ENCODE measurements at regions not wholly inside any gene's neighbourhood (a gene's known extent, or its start where the extent isn't known, plus 50 kb on each side); places are given as distances from the start of the nearest gene placed in this dataset.

DNA sequence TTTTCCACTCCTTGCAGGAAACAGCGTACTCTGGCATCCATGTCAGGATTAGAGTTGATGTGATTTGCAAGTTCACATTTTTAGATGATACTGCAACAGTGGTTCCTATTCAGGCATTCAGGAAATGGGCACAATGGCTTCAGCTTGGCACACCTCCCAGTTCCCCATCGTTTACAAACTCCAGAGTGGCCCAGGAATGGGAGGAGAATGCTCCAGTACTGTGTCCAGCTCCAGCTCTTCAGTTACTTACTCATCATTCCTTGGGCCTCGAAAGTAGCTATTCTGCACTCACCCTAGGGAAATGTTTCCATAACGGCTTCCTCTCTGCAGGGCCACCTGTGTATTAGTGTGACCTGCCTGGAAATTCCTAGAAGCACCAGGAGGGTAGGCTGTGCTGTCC lies 239.7 kb upstream of the RGS6 start:
- DNase-seq = no peak

GRCh38 chr14:71693381-71693780 lies 238.8 kb upstream of the RGS6 start:
- DNase-seq = no peak

- peak; percentile 73 for DNase-seq
Observed at GRCh38 chr14:71694591-71695530, 237.4 kb upstream of the RGS6 start.

DNA sequence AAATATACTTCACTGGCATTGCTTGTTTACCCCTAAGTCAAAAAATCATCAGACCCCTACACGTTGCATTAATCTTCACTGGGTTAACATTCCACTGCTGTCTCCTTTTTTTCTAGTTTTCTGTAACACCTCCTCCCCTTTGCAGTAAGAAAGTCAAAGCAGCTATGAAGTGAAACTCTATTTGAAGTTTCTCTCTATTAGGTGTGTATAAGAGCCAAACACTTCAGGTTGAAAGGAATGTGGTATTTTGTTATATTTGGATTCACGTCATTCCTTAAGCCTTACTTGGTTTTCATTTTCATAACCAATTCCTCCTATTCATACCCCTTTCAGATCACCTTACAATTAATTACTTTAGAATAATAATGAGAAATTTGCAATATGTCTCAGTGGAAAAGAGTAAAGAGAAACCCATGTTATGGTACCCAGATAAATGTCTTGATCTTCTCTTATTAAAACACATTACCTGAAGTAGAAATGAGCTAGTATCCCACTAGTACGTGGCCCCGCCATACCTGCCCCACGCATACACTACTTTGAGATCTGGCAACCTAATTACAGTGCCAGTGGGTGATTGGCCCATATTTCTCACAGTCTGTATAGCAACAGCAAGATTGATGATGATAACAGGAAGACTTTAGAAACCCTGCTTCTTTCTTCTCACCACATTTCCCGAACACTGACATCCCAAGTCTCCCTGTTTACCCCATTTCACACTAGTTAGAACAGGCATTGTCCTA lies 236.4 kb upstream of the RGS6 start:
- no peak for DNase-seq

GRCh38 chr14:71698027-71698426 lies 234.2 kb upstream of the RGS6 start:
- DNase-seq = no peak

DNA sequence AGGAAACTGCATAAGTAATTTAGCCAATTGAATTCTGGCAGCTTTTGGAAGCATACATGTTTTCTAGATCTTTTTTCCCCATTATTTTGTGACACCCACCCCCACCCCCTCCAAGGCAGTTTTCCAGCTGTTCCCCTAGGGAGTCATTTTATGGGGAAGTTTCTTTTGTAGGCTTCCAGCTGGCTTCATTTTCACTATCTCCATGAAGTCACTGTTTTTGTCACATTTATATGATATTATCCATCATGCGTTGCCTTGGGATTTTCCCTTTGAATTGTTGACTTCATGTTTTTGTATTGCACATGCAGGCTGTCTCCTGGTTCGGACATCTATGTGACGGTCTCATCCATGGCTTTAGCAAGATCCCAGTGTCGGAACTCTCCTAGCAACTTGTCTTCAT lies 233.6 kb upstream of the RGS6 start:
- DNase-seq = no peak

DNA sequence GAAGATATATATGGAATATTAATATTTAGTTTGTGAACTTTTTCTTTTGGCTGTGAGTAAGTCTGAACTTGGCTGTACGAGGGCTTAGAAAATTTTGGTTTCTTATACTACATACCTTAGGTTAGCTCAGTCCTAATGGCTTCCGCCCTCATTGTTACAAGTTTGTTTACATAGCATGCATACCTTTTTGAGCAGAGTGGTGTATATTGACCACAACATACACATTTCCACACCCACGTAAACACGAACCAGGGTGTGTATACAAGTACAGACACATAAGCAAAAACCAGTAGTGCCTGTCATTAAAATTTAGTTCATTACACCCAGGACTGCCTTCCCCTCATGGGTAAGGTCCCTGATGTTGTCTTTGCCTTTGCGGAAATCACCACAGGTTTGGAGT lies 230.2 kb upstream of the RGS6 start:
- peak; percentile 57 for DNase-seq

GRCh38 chr14:71702786-71703185 lies 229.4 kb upstream of the RGS6 start:
- no peak for DNase-seq

- DNase-seq = no peak
Observed at GRCh38 chr14:71703477-71703876, 228.8 kb upstream of the RGS6 start.

- DNase-seq = no peak
Observed at GRCh38 chr14:71704210-71704609, 228.0 kb upstream of the RGS6 start.

DNA sequence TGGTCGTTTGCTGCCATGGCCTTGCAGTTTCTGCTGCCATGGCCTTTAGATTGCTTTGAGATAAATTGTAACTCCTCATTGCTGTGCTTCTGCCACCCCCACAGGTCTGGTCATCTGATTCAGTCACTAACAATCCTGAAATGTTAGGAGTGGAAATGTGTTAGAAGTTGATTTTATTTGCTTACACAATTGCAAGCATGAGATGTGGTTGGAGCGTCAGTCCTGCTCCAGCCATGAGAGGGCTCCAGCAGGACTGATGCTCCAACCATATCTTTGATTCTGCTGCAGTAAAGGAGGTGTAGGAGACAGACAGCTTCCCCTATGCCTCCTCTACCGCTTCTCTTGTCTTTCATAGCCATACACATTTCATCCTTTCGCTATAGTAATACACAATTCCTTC lies 226.8 kb upstream of the RGS6 start:
- no peak for DNase-seq

- DNase-seq = no peak
Observed at GRCh38 chr14:71709076-71709475, 223.2 kb upstream of the RGS6 start.

- no peak for DNase-seq
Observed at GRCh38 chr14:71709987-71710386, 222.2 kb upstream of the RGS6 start.

DNA sequence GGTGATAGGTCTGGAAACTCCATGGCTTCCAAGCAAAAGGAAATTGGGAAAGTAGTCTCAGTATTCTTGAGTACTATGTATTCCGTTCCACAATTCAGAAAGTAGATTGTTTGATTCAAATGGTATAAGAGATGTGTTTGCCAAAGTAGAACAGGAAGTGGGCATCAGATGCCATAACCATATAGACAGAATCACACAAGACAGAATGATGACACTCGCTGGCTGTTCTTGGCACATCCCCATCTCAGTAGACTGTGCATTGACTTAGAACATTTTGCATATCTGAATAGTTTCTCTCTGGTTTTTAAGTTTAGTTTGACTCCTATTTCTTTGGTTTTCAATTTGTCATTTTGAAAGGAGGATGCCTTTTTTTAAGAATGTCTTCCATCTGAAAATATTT lies 221.1 kb upstream of the RGS6 start:
- no peak for DNase-seq

- DNase-seq = no peak
Observed at GRCh38 chr14:71711619-71712018, 220.6 kb upstream of the RGS6 start.

DNA sequence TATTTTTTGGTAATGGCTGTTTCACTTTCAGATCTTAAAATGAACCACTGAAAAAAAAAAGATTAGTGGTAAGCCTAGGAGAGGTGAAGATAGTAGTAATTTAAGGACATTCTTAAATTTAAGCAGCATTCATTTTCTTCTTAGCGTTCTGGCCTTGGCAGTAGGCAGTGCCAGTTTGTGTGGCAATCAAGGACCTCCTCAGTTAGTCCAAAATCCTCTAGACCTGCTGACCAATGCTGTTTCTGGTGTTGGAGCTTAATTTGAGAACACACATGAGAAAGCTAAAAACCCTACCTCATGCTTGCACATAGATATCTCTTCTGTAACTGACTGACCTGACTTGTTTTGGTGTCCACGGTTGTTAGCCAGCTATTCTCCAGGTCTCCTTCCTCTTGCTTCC lies 219.8 kb upstream of the RGS6 start:
- DNase-seq = no peak

DNA sequence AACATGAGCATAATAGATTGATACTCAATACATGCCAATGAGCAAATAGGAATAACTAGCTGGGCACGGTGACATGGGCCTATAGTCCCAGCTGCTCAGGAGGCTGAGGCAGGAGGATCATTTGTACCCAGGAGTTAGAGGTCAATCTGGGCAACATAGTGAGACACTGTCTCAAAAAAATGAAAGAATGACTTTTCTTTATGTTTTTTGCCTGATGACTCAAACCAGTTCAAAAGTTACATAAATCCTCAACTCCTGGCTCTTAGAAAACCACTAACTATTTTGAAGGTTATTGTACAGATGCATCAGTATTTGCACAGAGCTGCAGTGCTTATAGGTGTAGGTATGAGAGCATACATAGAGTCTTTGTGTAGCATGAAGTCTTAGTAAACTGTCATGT lies 219.2 kb upstream of the RGS6 start:
- DNase-seq = no peak

- no peak for DNase-seq
Observed at GRCh38 chr14:71713451-71713850, 218.8 kb upstream of the RGS6 start.

DNA sequence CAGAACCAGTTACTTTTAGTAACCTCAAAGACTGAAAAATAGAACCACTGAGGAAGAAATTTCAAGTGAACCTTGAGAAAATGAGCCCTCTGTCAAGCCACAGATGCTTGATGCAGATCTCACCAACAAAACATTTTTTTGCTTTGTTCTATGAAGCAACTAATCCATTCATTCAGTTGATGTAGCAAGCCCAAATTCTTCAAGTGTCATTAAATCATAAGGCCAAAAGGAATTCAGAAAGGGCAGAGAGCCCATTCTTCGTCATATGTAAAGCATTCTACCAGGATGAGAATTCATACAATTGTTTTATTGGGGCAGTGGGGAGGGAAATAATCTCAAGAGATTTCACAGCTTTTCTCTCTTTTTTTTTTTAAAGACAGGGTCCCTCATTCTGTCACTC lies 218.0 kb upstream of the RGS6 start:
- no peak for DNase-seq

GRCh38 chr14:71716041-71716772 lies 216.0 kb upstream of the RGS6 start:
- no peak for DNase-seq

DNA sequence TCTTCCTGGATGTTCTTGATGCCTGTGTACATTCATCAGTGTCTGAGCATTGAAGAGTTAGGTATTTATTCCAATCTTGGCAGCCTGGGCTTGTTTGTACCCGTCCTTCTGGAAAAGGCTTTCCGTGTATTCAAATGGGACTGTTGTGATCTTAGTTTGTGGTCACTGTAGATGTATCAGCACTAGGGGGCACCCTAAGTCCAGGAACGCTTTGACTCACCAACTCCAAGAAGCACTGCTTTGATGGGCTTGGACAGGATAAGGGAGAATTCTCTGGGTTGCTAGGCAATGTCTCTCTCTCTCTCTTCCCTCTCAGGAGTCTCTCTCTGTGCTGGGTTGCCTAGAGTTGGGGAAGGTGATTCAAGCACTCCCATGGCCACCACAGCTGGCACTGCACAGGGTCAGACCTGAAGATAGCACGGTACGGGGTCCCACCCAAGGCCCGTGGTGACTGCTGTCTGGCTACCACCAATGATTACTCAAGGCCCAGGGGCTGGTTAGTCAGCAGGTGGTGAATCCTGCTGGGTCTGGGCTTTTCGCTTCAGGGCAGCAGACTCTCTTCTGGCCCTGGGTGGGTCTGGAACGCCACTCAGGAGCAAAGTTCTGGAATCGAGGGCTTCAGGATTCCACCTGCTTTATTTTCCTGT lies 211.1 kb upstream of the RGS6 start:
- DNase-seq = peak; percentile 85

GRCh38 chr14:71721791-71722190 lies 210.4 kb upstream of the RGS6 start:
- DNase-seq = no peak

- DNase-seq = no peak
Observed at GRCh38 chr14:71722885-71723284, 209.3 kb upstream of the RGS6 start.
